HUES6 (cell line): ENCODE measurements at regions not wholly inside any gene's neighbourhood (a gene's known extent, or its start where the extent isn't known, plus 50 kb on each side); places are given as distances from the start of the nearest gene placed in this dataset.
A peak's percentile ranks its signal among the peaks of the same experiment; 100 is the strongest.
"Not testable (repeated sequence)": the region's sequence is repeated elsewhere in the genome, so short reads cannot be mapped to it uniquely, and the experiment has no call there.

ENCODE experiments used
- H3K27ac ChIP-seq: 2 replicates; pipeline ENCODE4 v1.7.0; 2013; ENCODE audit warnings: low read depth, mild to moderate bottlenecking, low read length, inconsistent platforms
- H3K27me3 ChIP-seq: 2 replicates; pipeline ENCODE4 v1.6.1; 2013; ENCODE audit warnings: low read length; ENCODE audit not compliant: control insufficient read depth, insufficient read depth
- H3K36me3 ChIP-seq: 2 replicates; pipeline ENCODE4 v1.6.1; 2013; ENCODE audit warnings: low read length; ENCODE audit not compliant: control insufficient read depth, insufficient read depth
- H3K4me1 ChIP-seq: 2 replicates; pipeline ENCODE4 v1.6.1; 2013; ENCODE audit warnings: low read length; ENCODE audit not compliant: control insufficient read depth, insufficient read depth
- H3K4me3 ChIP-seq: 2 replicates; pipeline ENCODE4 v1.5.1; 2013; ENCODE audit warnings: low read depth, low read length
- H3K9ac ChIP-seq: one replicate; pipeline ENCODE4 v1.6.1; 2013; ENCODE audit warnings: mild to moderate bottlenecking, low read length
- H3K9me3 ChIP-seq: 2 replicates; pipeline ENCODE4 v1.6.1; 2013; ENCODE audit warnings: low read depth, low read length; ENCODE audit not compliant: control insufficient read depth, insufficient read depth

DNA sequence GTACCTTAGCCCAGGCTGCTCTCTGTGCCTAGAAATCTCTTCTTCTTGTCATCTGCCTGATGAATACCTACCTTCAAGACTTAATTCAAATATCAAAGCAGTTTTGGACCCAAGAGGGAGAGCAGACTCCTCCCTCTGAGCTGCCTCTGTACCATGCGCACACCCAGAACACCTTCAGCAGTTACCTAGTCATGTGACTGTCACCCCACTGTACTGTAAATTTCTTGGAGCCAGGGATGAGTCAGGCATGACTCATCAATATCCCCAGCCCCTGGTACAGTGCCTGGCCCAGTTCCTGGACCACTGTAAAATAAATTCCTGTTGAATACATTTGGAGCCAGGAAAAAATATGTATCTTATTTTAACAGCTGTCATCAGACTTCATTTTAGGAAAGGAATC is 111.7 kb downstream of the KBTBD2 start:
- H3K36me3 ChIP-seq, H3K9ac ChIP-seq, H3K27ac ChIP-seq, H3K4me3 ChIP-seq, H3K4me1 ChIP-seq, H3K27me3 ChIP-seq: not testable (repeated sequence)
- H3K9me3 ChIP-seq, result peaks cover 13% of the 10 kb centered on the region

DNA sequence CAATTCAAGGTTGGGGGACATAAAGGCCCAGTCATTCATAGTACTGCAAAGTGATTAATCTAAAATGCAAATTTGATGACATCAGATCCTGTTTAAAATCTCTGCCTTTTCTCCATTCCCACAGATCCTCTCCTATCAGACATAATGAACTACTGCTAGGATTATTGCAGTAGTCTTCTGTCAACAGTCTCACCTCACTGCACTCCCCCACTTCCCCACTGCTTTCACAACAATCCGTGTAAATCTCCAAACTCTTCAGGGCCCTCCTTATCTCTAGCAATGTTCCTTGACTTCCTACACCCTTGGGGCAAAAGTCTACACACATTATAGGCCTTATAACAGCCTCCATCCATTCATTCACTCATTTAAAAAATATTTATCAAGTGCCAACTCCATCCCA is 112.4 kb downstream of the KBTBD2 start:
- Histone ChIP-seq H3K9me3 (peaks cover 13% of the 10 kb centered on the region), H3K27ac (no peak overlapping the region), H3K9ac (no peak overlapping the region), H3K4me3 (no peak overlapping the region), H3K27me3 (no peaks in the 10 kb centered on the region; the same call in 1 of the 2 replicates), H3K36me3 (no peaks in the 10 kb centered on the region), H3K4me1 (no peaks in the 10 kb centered on the region)

DNA sequence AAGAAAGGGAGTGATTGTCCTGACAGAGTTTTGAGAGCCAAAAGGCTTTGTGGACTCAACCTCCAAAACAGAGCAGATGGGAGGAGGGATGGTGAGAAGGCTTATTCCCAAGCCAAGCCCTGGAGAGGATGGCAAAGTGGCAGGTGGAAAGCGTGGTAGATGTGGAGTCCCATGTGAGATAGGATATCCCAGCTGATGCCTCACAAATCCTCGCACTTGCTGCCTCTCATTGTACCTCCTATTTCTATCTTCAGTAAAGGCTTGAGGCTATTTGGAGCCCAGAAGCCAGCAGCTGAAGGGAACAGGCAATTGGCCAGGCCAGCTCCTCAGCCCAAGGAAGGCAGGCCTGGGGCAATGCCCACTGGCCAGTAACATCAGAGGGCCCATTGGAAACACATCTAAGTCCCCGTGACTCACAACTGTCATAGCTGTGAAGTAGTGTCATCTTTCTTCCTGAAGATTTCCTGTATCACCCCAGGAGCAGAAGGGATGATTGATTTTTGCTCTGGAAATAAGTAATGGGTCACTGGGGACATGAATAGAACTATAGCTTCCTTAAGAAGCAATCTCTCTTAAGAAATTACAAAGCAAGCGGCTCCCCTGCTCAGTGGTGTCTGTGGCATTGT is 114.4 kb downstream of the KBTBD2 start:
- H3K9ac ChIP-seq, H3K27ac ChIP-seq, H3K36me3 ChIP-seq, H3K27me3 ChIP-seq, H3K4me3 ChIP-seq, H3K9me3 ChIP-seq, H3K4me1 ChIP-seq: not testable (repeated sequence)

DNA sequence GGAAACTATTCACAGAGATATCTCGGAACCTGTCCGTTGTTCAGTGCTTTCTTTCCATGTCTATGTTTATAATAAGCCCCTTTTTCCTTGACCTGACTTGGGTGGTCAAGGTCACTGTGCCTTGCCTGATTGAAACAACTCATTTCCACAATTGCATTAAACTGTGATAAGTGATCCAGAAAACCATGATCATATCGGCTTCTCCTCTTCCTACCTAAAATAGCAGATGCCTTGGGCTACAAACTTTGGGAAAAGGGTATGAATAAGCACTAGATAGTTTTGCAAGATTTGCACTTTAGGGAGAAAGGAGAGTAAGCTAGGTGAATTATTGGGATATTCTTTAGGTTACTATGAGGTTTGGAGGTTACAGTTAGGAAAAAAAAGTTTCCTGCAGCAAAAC is 115.2 kb downstream of the KBTBD2 start:
- not testable (repeated sequence) for H3K9me3 ChIP-seq, H3K4me1 ChIP-seq, H3K4me3 ChIP-seq, H3K9ac ChIP-seq, H3K36me3 ChIP-seq, H3K27ac ChIP-seq, H3K27me3 ChIP-seq

DNA sequence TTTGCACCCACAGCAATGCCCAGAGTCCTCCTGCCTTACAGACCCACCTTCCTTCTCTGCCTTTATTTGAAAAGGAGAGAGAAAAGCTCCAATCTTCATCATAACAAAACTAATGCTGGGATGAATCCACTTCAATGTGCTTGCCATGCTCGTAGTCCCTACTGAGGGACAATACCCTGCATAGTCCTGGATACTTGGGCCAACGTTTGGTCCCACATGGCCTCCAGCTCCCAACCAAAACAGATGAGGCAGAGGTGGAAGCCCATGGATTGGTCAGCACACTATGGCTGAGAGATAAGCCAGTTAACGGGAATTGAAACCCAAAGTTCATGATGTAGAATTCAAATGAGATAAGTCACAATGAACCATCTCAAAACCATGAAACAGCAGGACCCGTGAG is 115.8 kb downstream of the KBTBD2 start:
- not testable (repeated sequence) for H3K36me3 ChIP-seq, H3K27me3 ChIP-seq, H3K4me3 ChIP-seq, H3K9me3 ChIP-seq, H3K4me1 ChIP-seq, H3K9ac ChIP-seq, H3K27ac ChIP-seq

DNA sequence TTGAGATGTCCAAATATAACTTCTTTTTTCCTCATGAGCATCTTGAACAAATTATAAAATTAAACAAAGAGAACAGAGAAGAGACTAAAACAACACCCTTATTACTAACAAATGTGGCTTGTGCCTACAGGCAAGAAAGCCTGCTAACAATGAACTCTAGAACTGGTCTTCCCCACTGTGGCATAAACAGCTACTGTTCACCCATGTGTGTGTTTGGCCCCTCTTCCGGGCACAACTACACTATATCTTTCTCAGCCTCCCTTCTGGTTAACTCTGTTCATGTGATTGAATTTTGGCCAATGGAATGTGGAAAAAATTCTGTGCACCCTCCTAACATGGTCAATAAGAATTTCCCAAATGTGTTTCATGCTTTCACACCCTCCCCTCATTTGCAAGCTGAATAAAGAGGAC is 117.0 kb downstream of the KBTBD2 start:
- Histone ChIP-seq H3K9me3 (no peaks in the 10 kb centered on the region), H3K27ac (no peak overlapping the region), H3K9ac (no peak overlapping the region), H3K4me1 (no peaks in the 10 kb centered on the region), H3K27me3 (no peaks in the 10 kb centered on the region; the same call in 1 of the 2 replicates), H3K4me3 (no peak overlapping the region), H3K36me3 (no peaks in the 10 kb centered on the region)

DNA sequence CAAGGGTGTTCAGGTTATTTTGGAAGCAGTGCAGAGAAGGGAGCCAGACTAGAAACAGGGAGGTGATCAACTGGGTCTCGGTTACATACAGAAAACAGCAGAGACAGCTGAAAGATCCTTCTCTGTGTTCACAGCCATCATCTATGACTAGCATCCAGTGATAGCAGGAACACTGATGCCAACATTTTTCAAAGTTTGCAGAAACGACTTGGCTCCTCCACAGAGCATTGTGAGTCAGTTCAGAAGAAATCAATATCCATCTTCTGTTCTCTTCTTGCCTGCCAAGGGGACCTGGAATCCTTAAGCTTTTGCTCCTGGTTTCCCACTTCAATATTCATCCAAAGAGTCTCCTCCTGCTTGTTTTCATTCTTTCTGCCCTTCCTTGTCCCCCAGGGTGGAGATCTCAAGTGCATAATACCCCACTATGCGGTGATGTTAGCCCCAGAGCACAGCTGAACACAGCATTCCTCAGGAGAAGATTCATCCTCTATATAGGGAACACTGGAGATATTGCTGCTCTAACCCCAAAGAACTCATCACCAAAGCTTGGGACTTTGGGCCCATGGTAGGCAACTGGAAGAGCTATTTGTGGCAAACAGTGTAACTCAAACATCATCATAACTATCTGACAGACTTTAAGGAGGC is 122.6 kb downstream of the KBTBD2 start:
- not testable (repeated sequence) for H3K4me1 ChIP-seq, H3K9ac ChIP-seq, H3K4me3 ChIP-seq, H3K36me3 ChIP-seq, H3K9me3 ChIP-seq, H3K27ac ChIP-seq
- peaks cover 14% of the 10 kb centered on the region for H3K27me3 ChIP-seq

DNA sequence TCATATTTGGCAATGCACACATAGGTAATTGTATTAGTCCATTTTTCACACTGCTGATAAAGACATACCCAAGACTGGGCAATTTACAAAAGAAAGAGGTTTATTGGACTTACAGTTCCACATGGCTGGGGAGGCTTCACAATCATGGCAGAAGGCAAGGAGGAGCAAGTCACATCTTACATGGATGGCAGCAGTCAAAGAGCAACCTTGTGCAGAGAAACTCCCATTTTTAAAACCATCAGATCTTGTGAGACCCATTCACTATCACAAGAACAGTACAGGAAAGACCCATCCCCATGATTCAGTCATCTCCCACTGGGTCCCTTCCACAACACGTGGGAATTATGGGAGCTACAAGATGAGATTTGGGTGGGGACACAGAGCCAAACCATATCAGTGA is 123.2 kb downstream of the KBTBD2 start:
- H3K4me1 ChIP-seq, H3K4me3 ChIP-seq, H3K9ac ChIP-seq, H3K9me3 ChIP-seq, H3K36me3 ChIP-seq, H3K27ac ChIP-seq: not testable (repeated sequence)
- H3K27me3 ChIP-seq, result peaks cover 21% of the 10 kb centered on the region

DNA sequence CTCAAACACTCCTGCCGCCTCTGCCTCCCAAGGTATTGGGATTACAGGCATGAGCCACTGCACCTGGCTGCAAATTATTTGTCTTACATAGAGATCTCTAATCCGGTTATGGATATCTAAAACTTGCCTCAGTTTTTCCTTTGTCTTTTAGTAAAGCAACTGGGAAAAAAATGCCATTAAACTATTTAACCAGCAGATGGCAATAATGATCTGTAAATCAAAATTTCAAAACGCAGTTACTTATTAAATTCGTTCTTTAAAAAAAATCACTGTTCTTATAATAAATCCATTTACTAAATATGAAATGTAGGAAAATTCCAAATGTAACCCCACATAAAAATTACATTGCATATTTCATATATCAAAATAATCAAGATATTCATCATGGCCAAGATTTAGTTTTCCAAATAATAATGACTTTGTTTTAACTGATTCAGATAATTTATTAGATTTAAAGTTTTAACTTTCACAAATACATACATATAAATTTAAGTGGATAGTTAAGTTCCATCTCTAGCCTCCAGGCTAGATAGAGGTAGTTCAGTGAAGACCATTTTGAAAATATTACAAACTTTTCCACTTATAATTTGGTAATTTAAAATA is 125.8 kb downstream of the KBTBD2 start:
- H3K27me3 ChIP-seq, result peaks cover 47% of the 10 kb centered on the region
- not testable (repeated sequence) for H3K4me3 ChIP-seq, H3K4me1 ChIP-seq, H3K36me3 ChIP-seq, H3K27ac ChIP-seq, H3K9me3 ChIP-seq, H3K9ac ChIP-seq

DNA sequence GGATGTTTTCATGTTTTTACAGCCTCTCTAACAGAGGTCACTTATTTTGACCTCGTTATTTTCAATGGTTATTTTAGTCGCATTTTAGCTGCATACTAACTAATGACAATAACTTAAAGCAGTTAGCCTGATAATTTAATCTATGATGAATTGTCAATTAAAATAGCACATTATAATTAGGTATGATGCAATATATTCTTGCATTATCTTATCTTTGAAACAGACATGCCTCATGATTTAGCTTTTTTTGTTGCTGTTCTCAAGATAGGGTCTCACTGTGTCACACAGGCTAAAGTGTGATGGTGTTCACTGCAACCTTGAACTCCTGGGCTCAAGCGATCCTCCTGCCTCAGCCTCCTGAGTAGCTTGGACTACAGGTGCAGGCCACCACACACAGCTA is 126.4 kb downstream of the KBTBD2 start:
- H3K4me3 ChIP-seq, result no peak overlapping the region
- H3K27me3 ChIP-seq, result peaks cover 52% of the 10 kb centered on the region
- H3K27ac ChIP-seq, result no peak overlapping the region
- H3K9ac ChIP-seq, result no peak overlapping the region
- peaks cover 10% of the 10 kb centered on the region for H3K9me3 ChIP-seq
- H3K4me1 ChIP-seq, result peaks cover 5% of the 10 kb centered on the region; the same call in 1 of the 2 replicates
- no peaks in the 10 kb centered on the region for H3K36me3 ChIP-seq

DNA sequence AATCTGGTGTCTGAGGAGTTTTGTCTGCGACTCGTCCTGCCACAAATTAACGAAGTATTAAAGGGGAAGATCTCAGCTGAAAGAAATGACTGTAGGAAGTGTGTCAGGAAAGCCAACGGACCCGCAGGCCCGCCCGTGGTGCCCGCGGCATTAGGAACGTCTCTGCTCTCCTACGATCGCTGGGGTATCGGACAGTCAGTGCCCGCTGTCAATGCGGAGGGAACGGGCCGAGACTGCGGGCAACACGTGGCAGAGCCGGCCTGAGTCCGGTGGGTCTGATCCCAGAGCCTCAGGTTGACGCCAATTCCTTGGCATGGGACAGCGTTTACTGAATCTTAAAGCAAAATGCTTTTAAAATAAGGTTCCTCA is 128.7 kb downstream of the KBTBD2 start:
- H3K4me1 ChIP-seq, result peaks cover 5% of the 10 kb centered on the region; the same call in 1 of the 2 replicates
- H3K36me3 ChIP-seq, result no peaks in the 10 kb centered on the region
- H3K27me3 ChIP-seq, result peaks cover 61% of the 10 kb centered on the region
- no peak overlapping the region for H3K9ac ChIP-seq
- no peaks in the 10 kb centered on the region for H3K9me3 ChIP-seq
- peak overlapping the region; percentile 48 for H3K4me3 ChIP-seq
- H3K27ac ChIP-seq, result no peak overlapping the region
